GM23248 (cell line): ENCODE measurements at regions not wholly inside any gene's neighbourhood (a gene's known extent, or its start where the extent isn't known, plus 50 kb on each side); places are given as distances from the start of the nearest gene placed in this dataset.

ENCODE experiments used
- EZH2 ChIP-seq: fragments of 200-600 bp; sonication (generic); IDR thresholded peaks from 2 replicates; pipeline ENCODE4 v1.6.1; 2018; ENCODE audit warnings: antibody characterized with exemption, mild to moderate bottlenecking; ENCODE audit not compliant: insufficient read depth, poor library complexity, severe bottlenecking
- EZH2phosphoT487 ChIP-seq: fragments of 200-600 bp; sonication (generic); IDR thresholded peaks from 2 replicates; pipeline ENCODE4 v1.6.1; 2018; ENCODE audit warnings: antibody characterized with exemption, moderate library complexity, mild to moderate bottlenecking, low read depth; ENCODE audit not compliant: insufficient read depth

DNA sequence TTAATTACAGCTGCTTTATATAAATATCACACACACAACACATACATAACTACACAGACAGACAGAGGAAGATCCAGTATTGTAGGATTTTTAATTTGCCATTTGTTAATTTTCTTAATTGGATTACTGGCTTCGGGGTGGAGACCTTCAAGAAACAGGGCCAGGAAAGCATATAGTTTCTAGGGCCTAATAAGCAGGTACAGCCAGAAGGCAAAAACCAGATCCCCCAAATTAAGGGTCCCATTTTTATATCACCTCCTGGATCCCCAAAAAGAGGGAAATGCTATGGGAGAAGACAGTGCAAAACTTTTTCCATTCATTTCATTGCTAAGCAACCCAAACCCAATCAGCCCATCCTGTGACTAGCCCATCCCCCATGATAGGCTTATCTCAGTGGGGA lies 373.3 kb upstream of the FAM174A start:
- TF ChIP-seq EZH2 (no peak), EZH2phosphoT487 (no peak)
